GM12878 (cell line): ENCODE measurements at regions not wholly inside any gene's neighbourhood (a gene's known extent, or its start where the extent isn't known, plus 50 kb on each side); places are given as distances from the start of the nearest gene placed in this dataset.

ENCODE experiments used
- ATAC-seq: fragments of 200-7000 bp; cut with Tn5 transposase; 3 replicates; pipeline ENCODE4 v1.9.1; 2020; ENCODE audit warnings: mild to moderate bottlenecking, moderate library complexity
- BruUV-seq: library from RNA; stranded (reverse); fragments of 400-500 nt; replicated peaks from 2 replicates; lab custom pipeline; 2021; lab: Mats Ljungman, UMichigan
- CTCF ChIA-PET: fragments of 300-600 bp; sonication (Branson Sonifier 250); formaldehyde crosslinking; extraction: SDS; loops from one replicate; lab custom pipeline; 2021; ENCODE audit warnings: inconsistent platforms; lab: Yijun Ruan, JAX
- POLR2A ChIA-PET: fragments of 350-600 bp; formaldehyde crosslinking; extraction: SDS; loops from one replicate; lab custom pipeline; 2021; ENCODE audit warnings: inconsistent platforms; lab: Charles Lee
- RAD21 ChIA-PET: fragments of 300-600 bp; sonication (Branson Sonifier 250); formaldehyde crosslinking; loops from one replicate; lab custom pipeline; 2023; ENCODE audit warnings: antibody characterized with exemption; ENCODE audit not compliant: unreplicated experiment; lab: Charles Lee
- SMC1A ChIA-PET: fragments of 300-600 bp; sonication (Branson Sonifier 250); formaldehyde crosslinking; loops from one replicate; lab custom pipeline; 2023; ENCODE audit not compliant: unreplicated experiment, uncharacterized antibody; lab: Charles Lee
- DNase-seq: peaks from one replicate; pipeline ENCODE4 v3.0.0-alpha.2; 2011; ENCODE audit warnings: low read depth, low spot score
- FAIRE-seq: peaks from 3 replicates; lab custom pipeline; 2011; peaks lifted over from hg19 to GRCh38; lab: Jason Lieb, UNC
- H2AFZ ChIP-seq: 2 replicates; pipeline ENCODE4 v1.6.0; 2011; ENCODE audit warnings: low read depth, low read length, control low read depth; ENCODE audit not compliant: control insufficient read depth
- H3K27ac ChIP-seq: 2 replicates; pipeline ENCODE4 v1.5.1; 2011; ENCODE audit warnings: control low read depth; ENCODE audit not compliant: control insufficient read depth, insufficient read depth
- H3K27me3 ChIP-seq, 2 experiments: replicated peaks in 1 of 2; 2 replicates each; pipeline versions ENCODE4 v1.6.0 to v1.6.1; 2011; ENCODE audit warnings: low read length in 1 of 2; ENCODE audit not compliant: control insufficient read depth in 2 of 2, insufficient read depth in 2 of 2
- H3K36me3 ChIP-seq, 2 experiments: 2 replicates each; pipeline ENCODE4 v1.5.1; 2011; ENCODE audit warnings: low read length in 1 of 2; ENCODE audit not compliant: control insufficient read depth in 2 of 2, insufficient read depth in 2 of 2
- H3K4me1 ChIP-seq: 2 replicates; pipeline ENCODE4 v1.6.1; 2011; ENCODE audit warnings: mild to moderate bottlenecking, low read length, moderate library complexity, mixed read lengths; ENCODE audit not compliant: control insufficient read depth, insufficient read depth
- H3K4me2 ChIP-seq: 2 replicates; pipeline ENCODE4 v1.6.0; 2011; ENCODE audit warnings: control low read depth; ENCODE audit not compliant: control insufficient read depth, insufficient read depth
- H3K4me3 ChIP-seq: fragments of 200-600 bp; sonication (generic); 2 replicates; pipeline ENCODE4 v1.5.1; 2016
- H3K79me2 ChIP-seq: 2 replicates; pipeline ENCODE4 v1.6.0; 2011; ENCODE audit warnings: low read length; ENCODE audit not compliant: control insufficient read depth, insufficient read depth
- H3K9ac ChIP-seq: 2 replicates; pipeline ENCODE4 v1.8.0; 2011; ENCODE audit warnings: low read length, control low read depth, mixed read lengths; ENCODE audit not compliant: control insufficient read depth, insufficient read depth
- H3K9me3 ChIP-seq: replicated peaks from 3 replicates; pipeline ENCODE4 v1.5.1; 2011; ENCODE audit warnings: mild to moderate bottlenecking, low read length; ENCODE audit not compliant: control insufficient read depth, insufficient read depth
- H4K20me1 ChIP-seq: 2 replicates; pipeline ENCODE4 v1.6.0; 2011; ENCODE audit not compliant: control insufficient read depth, insufficient read depth
- BHLHE40 ChIP-seq, 2 experiments: fragments of 450-650 bp in 1 of 2; IDR thresholded peaks; 2 replicates each; pipeline ENCODE4 v1.6.1; 2011 to 2017; ENCODE audit warnings: low read depth in 2 of 2, borderline replicate concordance in 1 of 2, improper control_type of control experiment in 1 of 2, low read length in 1 of 2, mild to moderate bottlenecking in 1 of 2
- CHD4 ChIP-seq: fragments of 200-600 bp; sonication (generic); IDR thresholded peaks from 2 replicates; pipeline ENCODE4 v1.6.1; 2016; ENCODE audit warnings: mild to moderate bottlenecking
- CREB1 ChIP-seq: IDR thresholded peaks from 2 replicates; pipeline ENCODE4 v1.6.1; 2012; ENCODE audit warnings: low read depth, mild to moderate bottlenecking, inconsistent platforms
- ESRRA ChIP-seq: IDR thresholded peaks from 2 replicates; pipeline ENCODE4 v1.6.1; 2012; ENCODE audit warnings: mild to moderate bottlenecking, low read length, improper control_type of control experiment
- HCFC1 ChIP-seq: fragments of 150-350 bp; IDR thresholded peaks from 2 replicates; pipeline ENCODE4 v1.6.1; 2014; ENCODE audit warnings: low read length
- IKZF2 ChIP-seq, 2 experiments: fragments of 450-650 bp; IDR thresholded peaks; 2 replicates each; pipeline ENCODE4 v1.6.1; 2017; ENCODE audit warnings: mild to moderate bottlenecking in 2 of 2, moderate library complexity in 2 of 2
- NBN ChIP-seq: fragments of 450-650 bp; IDR thresholded peaks from 2 replicates; pipeline ENCODE4 v1.6.1; 2016
- PBX3 ChIP-seq: IDR thresholded peaks from 2 replicates; pipeline ENCODE4 v1.6.1; 2011; ENCODE audit warnings: mild to moderate bottlenecking, low read depth, low read length, moderate library complexity; ENCODE audit not compliant: insufficient replicate concordance
- POLR2A ChIP-seq: IDR thresholded peaks from 2 replicates; pipeline ENCODE4 v1.6.1; 2011; ENCODE audit warnings: low read depth, mild to moderate bottlenecking, low read length
- POLR2AphosphoS5 ChIP-seq: IDR thresholded peaks from 2 replicates; pipeline ENCODE4 v1.6.1; 2011; ENCODE audit warnings: mild to moderate bottlenecking, low read length, inconsistent platforms
- RAD51 ChIP-seq: fragments of 450-650 bp; IDR thresholded peaks from 2 replicates; pipeline ENCODE4 v1.6.1; 2016; ENCODE audit warnings: moderate library complexity, mild to moderate bottlenecking, inconsistent platforms
- SREBF2 ChIP-seq: IDR thresholded peaks from 2 replicates; pipeline ENCODE4 v1.6.1; 2012; ENCODE audit warnings: mild to moderate bottlenecking, low read length
- ZBTB33 ChIP-seq: fragments of 450-650 bp; IDR thresholded peaks from 2 replicates; pipeline ENCODE4 v1.6.1; 2017; ENCODE audit warnings: mild to moderate bottlenecking
- ZNF592 ChIP-seq: fragments of 450-650 bp; IDR thresholded peaks from 2 replicates; pipeline ENCODE4 v1.6.1; 2017; ENCODE audit warnings: mild to moderate bottlenecking, moderate library complexity
- ZSCAN29 ChIP-seq: fragments of 450-650 bp; IDR thresholded peaks from 2 replicates; pipeline ENCODE4 v1.6.1; 2017; ENCODE audit warnings: mild to moderate bottlenecking, moderate library complexity
- WGBS: methylation state at CpG from one replicate; pipeline ENCODE4 v1.1.6; 2016; ENCODE audit warnings: low lambda C conversion rate; ENCODE audit not compliant: insufficient replicate concordance, insufficient coverage; ENCODE audit errors: missing lambda C conversion rate; 5-methylcytosine and 5-hydroxymethylcytosine counted together
- in situ Hi-C: fragments of 300-500 bp; cut with MboI; formaldehyde crosslinking; loops from 9 replicates; pipeline ENCODE4 v1.14.3; 2018; ENCODE audit warnings: mixed read lengths
- intact Hi-C: fragments of 100-400 bp; cut with micrococcal nuclease; formaldehyde crosslinking; loops from one replicate; pipeline ENCODE4 v1.14.2; 2022; ENCODE audit not compliant: unreplicated experiment
- TF ChIP-seq, protein P1 (sequence below): fragments of 450-650 bp; IDR thresholded peaks from 2 replicates; pipeline ENCODE4 v1.6.1; 2017; ENCODE audit warnings: mild to moderate bottlenecking, low read depth, inconsistent platforms; ENCODE audit not compliant: poor library complexity, severe bottlenecking

DNA sequence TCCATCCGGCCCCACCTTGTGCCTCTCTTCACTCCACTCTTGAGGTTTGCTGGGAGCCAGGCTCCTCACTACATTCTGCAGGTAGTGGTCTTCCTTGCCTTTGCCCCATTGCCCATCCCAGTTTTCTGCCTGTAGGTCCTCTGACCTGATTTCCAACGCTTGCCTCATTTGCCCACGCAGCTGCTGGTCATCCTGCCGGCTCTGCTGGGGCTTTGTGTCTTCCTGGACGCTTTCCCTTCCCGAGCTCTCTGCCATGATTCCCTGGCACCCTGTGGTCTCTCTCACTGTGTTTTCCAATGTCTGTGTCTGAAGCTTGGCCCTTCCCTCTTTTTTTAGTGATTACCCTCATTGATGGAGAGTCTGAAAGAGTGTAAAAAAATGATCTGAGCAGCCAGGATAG is 451.6 kb downstream of the UTRN start (continued):
- TF ChIP-seq ZNF592 (no peak), CREB1 (no peak)

DNA sequence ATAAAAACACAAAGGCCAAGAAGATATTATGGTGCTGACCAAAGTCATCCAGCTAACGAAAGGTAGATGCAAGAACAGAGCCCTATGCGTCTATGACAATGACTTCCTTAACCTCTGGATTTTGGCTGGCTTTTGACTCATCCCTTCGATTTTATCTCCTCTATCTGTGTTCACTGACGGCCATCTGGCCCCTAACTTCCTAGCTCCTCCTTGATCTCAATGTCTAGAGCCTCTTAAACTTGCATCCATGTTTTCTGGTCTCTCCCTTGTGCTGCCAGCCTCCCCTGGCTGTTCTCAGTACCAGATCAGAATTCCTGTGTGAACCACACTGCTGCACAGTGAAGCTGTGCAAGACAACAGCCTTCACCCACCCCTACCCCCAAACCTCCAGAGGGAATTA is 452.9 kb downstream of the UTRN start:
- intact Hi-C loops, result no loop called here
- Histone ChIP-seq H3K4me3 (no peak overlapping the region), H3K79me2 (no peaks in the 10 kb centered on the region), H3K4me2 (no peak overlapping the region), H4K20me1 (no peaks in the 10 kb centered on the region), H3K27me3 (no peaks in the 10 kb centered on the region), H3K9me3 (no peaks in the 10 kb centered on the region), H2AFZ (no peak overlapping the region), H3K36me3 (no peaks in the 10 kb centered on the region), H3K9ac (no peak overlapping the region), H3K27ac (no peak overlapping the region), H3K4me1 (no peaks in the 10 kb centered on the region)
- FAIRE-seq (no peak), ATAC-seq (no peak), DNase-seq (no peak)
- ChIA-PET POLR2A (no interaction called here), SMC1A (interaction anchor here (0.6 to 1.6 kb wide), 3 partner anchors 25 to 384 kb away, joined by 3 read pairs; no protein-coding TSS in a partner anchor), RAD21 (no interaction called here), CTCF (interaction anchor here (1.1 kb wide), 1 partner anchor 41 kb away, joined by 3 read pairs; no protein-coding TSS in a partner anchor)
- 76% methylated on average over 4 of the region's 4 CpGs for WGBS
- BruUV-seq, result no TSS peak
- TF ChIP-seq SREBF2, result no peak
- no peak for TF ChIP-seq ZBTB33
- no peak for TF ChIP-seq ZSCAN29
- TF ChIP-seq PBX3, result no peak
- TF ChIP-seq, protein P1, sequence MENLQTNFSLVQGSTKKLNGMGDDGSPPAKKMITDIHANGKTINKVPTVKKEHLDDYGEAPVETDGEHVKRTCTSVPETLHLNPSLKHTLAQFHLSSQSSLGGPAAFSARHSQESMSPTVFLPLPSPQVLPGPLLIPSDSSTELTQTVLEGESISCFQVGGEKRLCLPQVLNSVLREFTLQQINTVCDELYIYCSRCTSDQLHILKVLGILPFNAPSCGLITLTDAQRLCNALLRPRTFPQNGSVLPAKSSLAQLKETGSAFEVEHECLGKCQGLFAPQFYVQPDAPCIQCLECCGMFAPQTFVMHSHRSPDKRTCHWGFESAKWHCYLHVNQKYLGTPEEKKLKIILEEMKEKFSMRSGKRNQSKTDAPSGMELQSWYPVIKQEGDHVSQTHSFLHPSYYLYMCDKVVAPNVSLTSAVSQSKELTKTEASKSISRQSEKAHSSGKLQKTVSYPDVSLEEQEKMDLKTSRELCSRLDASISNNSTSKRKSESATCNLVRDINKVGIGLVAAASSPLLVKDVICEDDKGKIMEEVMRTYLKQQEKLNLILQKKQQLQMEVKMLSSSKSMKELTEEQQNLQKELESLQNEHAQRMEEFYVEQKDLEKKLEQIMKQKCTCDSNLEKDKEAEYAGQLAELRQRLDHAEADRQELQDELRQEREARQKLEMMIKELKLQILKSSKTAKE, result no peak
- no peak for TF ChIP-seq HCFC1
- no peak for TF ChIP-seq POLR2AphosphoS5
- no peak for TF ChIP-seq NBN
- no peak for TF ChIP-seq POLR2A
- TF ChIP-seq RAD51, result no peak
- no peak for TF ChIP-seq CHD4
- TF ChIP-seq ESRRA, result no peak
- no peak for TF ChIP-seq IKZF2 (IDR thresholded peaks at IDR 0.05)
- TF ChIP-seq BHLHE40 (IDR thresholded peaks at IDR 0.05; ENCODE audit: borderline replicate concordance in 1 of 2, low read depth in 2 of 2, low read length in 1 of 2), result no peak
- in situ Hi-C loops, result no loop called here
